PC-3 (cell line): ENCODE measurements at regions not wholly inside any gene's neighbourhood (a gene's known extent, or its start where the extent isn't known, plus 50 kb on each side); places are given as distances from the start of the nearest gene placed in this dataset.

Source experiments
- ATAC-seq: fragments of 200-7000 bp; cut with Tn5 transposase; 2 replicates; pipeline ENCODE4 v1.9.1; 2020; ENCODE audit warnings: mild to moderate bottlenecking, moderate library complexity
- BruUV-seq: library from RNA; stranded (reverse); fragments of 400-500 nt; replicated peaks from 2 replicates; lab custom pipeline; 2021; lab: Mats Ljungman, UMichigan
- CTCF ChIA-PET: fragments of 300-600 bp; sonication (Branson Sonifier 250); formaldehyde crosslinking; loops from one replicate; lab custom pipeline; 2022; ENCODE audit warnings: antibody characterized with exemption; lab: Charles Lee
- POLR2A ChIA-PET: fragments of 300-600 bp; sonication (Branson Sonifier 250); formaldehyde crosslinking; loops from one replicate; lab custom pipeline; 2022; ENCODE audit warnings: antibody characterized with exemption; ENCODE audit not compliant: unreplicated experiment; lab: Charles Lee
- DNase-seq: peaks from one replicate; pipeline ENCODE4 v3.0.0-alpha.2; 2015
- H2AFZ ChIP-seq: fragments of 300-600 bp; sonication (generic); 2 replicates; pipeline ENCODE4 v1.6.0; 2016; ENCODE audit warnings: antibody characterized with exemption, low read length
- H3F3A ChIP-seq: fragments of 300-600 bp; sonication (generic); one replicate; pipeline ENCODE4 v1.6.0; 2017; ENCODE audit warnings: antibody characterized with exemption, low read length, control low read depth, mild to moderate bottlenecking; ENCODE audit not compliant: unreplicated experiment
- H3K27ac ChIP-seq: fragments of 300-600 bp; sonication (generic); 2 replicates; pipeline ENCODE4 v1.5.1; 2016; ENCODE audit warnings: mild to moderate bottlenecking, low read length
- H3K27me3 ChIP-seq: fragments of 300-600 bp; sonication (generic); 2 replicates; pipeline ENCODE4 v1.6.1; 2016; ENCODE audit warnings: low read length, mixed read lengths
- H3K36me3 ChIP-seq: fragments of 300-600 bp; sonication (generic); 2 replicates; pipeline ENCODE4 v1.6.1; 2016; ENCODE audit warnings: low read depth, mixed run types, low read length, mixed read lengths
- H3K4me1 ChIP-seq: fragments of 300-600 bp; sonication (generic); 2 replicates; pipeline ENCODE4 v1.5.1; 2016; ENCODE audit warnings: low read length; ENCODE audit not compliant: insufficient read depth
- H3K4me2 ChIP-seq: fragments of 300-600 bp; sonication (generic); 2 replicates; pipeline ENCODE4 v1.6.0; 2016; ENCODE audit warnings: low read length
- H3K4me3 ChIP-seq: fragments of 300-600 bp; sonication (generic); 2 replicates; pipeline ENCODE4 v1.5.1; 2016; ENCODE audit warnings: mild to moderate bottlenecking, low read length, mixed read lengths
- H3K79me2 ChIP-seq: fragments of 300-600 bp; sonication (generic); 2 replicates; pipeline ENCODE4 v1.6.1; 2017; ENCODE audit warnings: low read length, mixed read lengths
- H3K9ac ChIP-seq: fragments of 300-600 bp; sonication (generic); 2 replicates; pipeline ENCODE4 v1.6.0; 2016; ENCODE audit warnings: mild to moderate bottlenecking, low read length
- H3K9me2 ChIP-seq: fragments of 300-600 bp; sonication (generic); replicated peaks from 2 replicates; pipeline ENCODE4 v1.6.1; 2016; ENCODE audit warnings: mixed run types, low read length, mixed read lengths
- H3K9me3 ChIP-seq: fragments of 300-600 bp; sonication (generic); 2 replicates; pipeline ENCODE4 v1.6.1; 2016; ENCODE audit warnings: low read length, mixed read lengths
- H4K20me1 ChIP-seq: fragments of 300-600 bp; sonication (generic); 2 replicates; pipeline ENCODE4 v1.6.1; 2016; ENCODE audit warnings: low read length, mixed read lengths
- EZH2 ChIP-seq: fragments of 300-600 bp; sonication (generic); IDR thresholded peaks from one replicate; pipeline ENCODE4 v1.6.1; 2017; ENCODE audit warnings: antibody characterized with exemption, mild to moderate bottlenecking, low read length; ENCODE audit not compliant: unreplicated experiment
- EZH2phosphoT487 ChIP-seq: fragments of 300-600 bp; sonication (generic); IDR thresholded peaks from 2 replicates; pipeline ENCODE4 v1.6.1; 2018; ENCODE audit warnings: mild to moderate bottlenecking, antibody characterized with exemption, low read length, borderline replicate concordance
- intact Hi-C: fragments of 100-400 bp; cut with micrococcal nuclease; formaldehyde crosslinking; loops from 2 replicates; pipeline ENCODE4 v1.9.0; 2023
- TF ChIP-seq, protein P1 (sequence below): fragments of 300-600 bp; sonication (generic); conservative IDR thresholded peaks from 2 replicates; pipeline ENCODE4 v1.5.1; 2017; ENCODE audit warnings: antibody characterized with exemption, low read depth, mild to moderate bottlenecking, low read length

DNA sequence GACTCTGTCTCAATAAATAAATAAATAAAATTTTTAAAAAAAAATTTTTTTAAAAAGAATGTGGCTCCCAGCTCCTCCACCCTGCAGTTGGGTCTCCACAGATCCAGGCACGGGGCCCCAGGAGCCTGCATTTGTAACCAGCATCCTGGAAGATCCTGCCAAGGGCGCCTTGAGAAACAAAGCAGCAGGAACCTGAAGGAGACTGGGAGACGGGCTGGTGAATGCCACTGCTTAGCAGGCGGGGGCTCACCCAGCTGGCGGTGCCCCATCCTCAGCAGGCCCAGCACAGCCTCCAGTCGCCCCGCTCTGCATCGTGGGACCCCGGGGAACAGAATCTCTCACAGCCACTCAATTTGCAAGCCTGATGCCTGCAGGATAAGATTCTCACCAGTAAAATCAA is 187.5 kb upstream of the SALL3 start:
- Histone ChIP-seq H3K9me2 (no peaks in the 10 kb centered on the region), H3K4me1 (no peaks in the 10 kb centered on the region), H3K4me3 (no peak overlapping the region), H4K20me1 (no peaks in the 10 kb centered on the region), H3K27ac (no peak overlapping the region), H3K36me3 (no peaks in the 10 kb centered on the region), H3K9ac (no peak overlapping the region), H3K4me2 (no peak overlapping the region), H3K79me2 (no peaks in the 10 kb centered on the region), H2AFZ (no peak overlapping the region), H3F3A (no peaks in the 10 kb centered on the region), H3K27me3 (peaks cover 33% of the 10 kb centered on the region), H3K9me3 (no peaks in the 10 kb centered on the region)
- ATAC-seq (no peak), DNase-seq (no peak)
- TF ChIP-seq EZH2 (no peak), EZH2phosphoT487 (no peak)
- TF ChIP-seq, protein P1, sequence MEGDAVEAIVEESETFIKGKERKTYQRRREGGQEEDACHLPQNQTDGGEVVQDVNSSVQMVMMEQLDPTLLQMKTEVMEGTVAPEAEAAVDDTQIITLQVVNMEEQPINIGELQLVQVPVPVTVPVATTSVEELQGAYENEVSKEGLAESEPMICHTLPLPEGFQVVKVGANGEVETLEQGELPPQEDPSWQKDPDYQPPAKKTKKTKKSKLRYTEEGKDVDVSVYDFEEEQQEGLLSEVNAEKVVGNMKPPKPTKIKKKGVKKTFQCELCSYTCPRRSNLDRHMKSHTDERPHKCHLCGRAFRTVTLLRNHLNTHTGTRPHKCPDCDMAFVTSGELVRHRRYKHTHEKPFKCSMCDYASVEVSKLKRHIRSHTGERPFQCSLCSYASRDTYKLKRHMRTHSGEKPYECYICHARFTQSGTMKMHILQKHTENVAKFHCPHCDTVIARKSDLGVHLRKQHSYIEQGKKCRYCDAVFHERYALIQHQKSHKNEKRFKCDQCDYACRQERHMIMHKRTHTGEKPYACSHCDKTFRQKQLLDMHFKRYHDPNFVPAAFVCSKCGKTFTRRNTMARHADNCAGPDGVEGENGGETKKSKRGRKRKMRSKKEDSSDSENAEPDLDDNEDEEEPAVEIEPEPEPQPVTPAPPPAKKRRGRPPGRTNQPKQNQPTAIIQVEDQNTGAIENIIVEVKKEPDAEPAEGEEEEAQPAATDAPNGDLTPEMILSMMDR = no peak
- POLR2A ChIA-PET = no interaction called here
- BruUV-seq = no TSS peak
- CTCF ChIA-PET = no interaction called here
- intact Hi-C loops = no loop called here

DNA sequence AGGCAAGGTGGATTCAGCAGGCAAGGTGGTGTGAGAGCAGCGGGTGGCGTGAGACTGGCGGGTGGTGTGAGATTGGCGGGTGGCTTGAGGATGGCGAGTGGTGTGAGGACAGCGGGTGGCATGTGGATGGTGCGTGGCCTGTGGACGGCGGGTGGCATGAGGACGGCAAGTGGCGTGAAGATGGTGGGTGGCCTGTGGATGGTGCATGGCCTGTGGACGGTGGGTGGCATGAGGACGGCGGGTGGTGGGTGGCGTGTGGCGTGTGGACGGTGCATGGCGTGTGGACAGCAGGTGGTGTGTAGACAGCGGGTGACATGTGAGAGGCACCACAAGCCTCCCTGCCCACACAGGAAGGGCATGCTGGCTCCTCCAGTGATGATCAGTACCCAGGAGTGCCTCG is 186.9 kb upstream of the SALL3 start:
- Histone ChIP-seq H2AFZ (no peak overlapping the region), H3K79me2 (no peaks in the 10 kb centered on the region), H3K27me3 (peaks cover 31% of the 10 kb centered on the region), H4K20me1 (no peaks in the 10 kb centered on the region), H3K9me2 (no peaks in the 10 kb centered on the region), H3K9me3 (no peaks in the 10 kb centered on the region), H3K9ac (no peak overlapping the region), H3F3A (no peaks in the 10 kb centered on the region), H3K36me3 (no peaks in the 10 kb centered on the region), H3K4me2 (no peak overlapping the region), H3K4me1 (no peaks in the 10 kb centered on the region), H3K4me3 (no peak overlapping the region), H3K27ac (no peak overlapping the region)
- DNase-seq (no peak), ATAC-seq (no peak)
- ChIA-PET CTCF (no interaction called here), POLR2A (no interaction called here)
- TF ChIP-seq EZH2phosphoT487 (no peak), EZH2 (no peak)
- TF ChIP-seq, protein P1 = no peak
- BruUV-seq = no TSS peak
- intact Hi-C loops = no loop called here

DNA sequence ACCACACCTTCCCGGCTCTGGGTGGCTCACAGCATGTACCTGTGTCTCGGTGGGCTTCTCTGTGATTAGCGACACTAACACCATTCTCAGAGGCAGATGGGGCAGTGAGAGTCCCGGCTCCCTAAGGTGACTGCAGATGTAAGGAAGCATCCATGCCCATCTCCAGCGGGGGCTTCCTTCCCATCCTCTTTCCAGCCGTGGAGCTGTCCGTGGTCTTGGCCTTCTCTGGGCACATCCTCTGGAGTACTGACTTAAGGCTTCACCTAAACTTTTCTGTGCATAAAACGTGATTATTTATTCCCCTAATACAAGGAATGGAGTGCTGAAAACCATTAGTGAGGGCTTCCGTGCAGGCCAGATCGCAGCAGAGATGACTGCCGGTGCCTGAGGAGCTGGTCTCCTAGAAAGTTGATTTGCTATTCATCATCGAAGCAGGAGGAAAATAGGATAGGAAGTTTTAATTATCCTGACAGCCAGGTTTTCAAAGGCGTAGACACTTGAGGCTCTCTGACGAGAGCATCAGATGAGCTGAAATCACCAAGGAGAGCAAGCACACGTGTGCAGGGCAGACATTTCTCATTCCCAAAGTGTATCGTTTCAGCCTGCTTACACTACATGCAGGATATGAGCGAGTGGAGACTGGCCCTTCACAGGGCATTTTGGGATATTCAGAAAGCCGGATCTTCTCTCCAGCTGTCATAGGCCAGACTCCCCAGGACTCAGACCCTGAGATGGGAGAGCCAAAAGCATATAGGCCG is 186.1 kb upstream of the SALL3 start:
- Histone ChIP-seq H3K27me3 (peaks cover 33% of the 10 kb centered on the region), H3K4me3 (no peak overlapping the region), H3K27ac (no peak overlapping the region), H4K20me1 (no peaks in the 10 kb centered on the region), H2AFZ (no peak overlapping the region), H3K79me2 (no peaks in the 10 kb centered on the region), H3K36me3 (no peaks in the 10 kb centered on the region), H3F3A (no peaks in the 10 kb centered on the region), H3K9me3 (no peaks in the 10 kb centered on the region), H3K4me2 (no peak overlapping the region), H3K9me2 (no peaks in the 10 kb centered on the region), H3K4me1 (no peaks in the 10 kb centered on the region), H3K9ac (no peak overlapping the region)
- DNase-seq = no peak
- TF ChIP-seq, protein P1 = no peak
- no peak for TF ChIP-seq EZH2phosphoT487
- TF ChIP-seq EZH2 = no peak
- no peak for ATAC-seq
- no TSS peak for BruUV-seq
- intact Hi-C loops = no loop called here
- ChIA-PET POLR2A (no interaction called here), CTCF (no interaction called here)
